ENCODE measurements at regions not wholly inside any gene's neighbourhood (a gene's known extent, or its start where the extent isn't known, plus 50 kb on each side); places are given as distances from the start of the nearest gene placed in this dataset.

DNA sequence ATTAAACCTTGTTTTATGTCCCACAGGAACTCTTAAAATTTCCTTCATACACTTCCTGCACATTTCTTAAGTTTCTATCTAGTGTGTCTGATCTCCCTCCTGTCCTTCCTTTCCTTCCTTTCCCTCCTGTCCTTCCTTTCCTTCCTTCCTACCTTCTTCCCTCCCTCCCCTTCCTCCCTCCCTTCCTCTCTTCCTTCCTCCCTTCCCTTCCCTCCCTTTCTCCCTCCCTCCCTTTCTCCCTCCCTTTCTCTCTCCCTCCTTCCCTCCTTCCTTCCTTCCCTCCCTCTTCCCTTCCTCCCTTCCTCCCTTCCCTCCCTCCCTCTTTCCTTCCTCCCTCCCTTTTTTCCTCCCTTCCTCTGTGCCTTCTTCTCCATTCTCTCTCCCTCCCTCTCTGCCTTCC is 414.9 kb downstream of the ENC1 start:
- Histone ChIP-seq H3K4me3 (ENCODE audit: low read depth, low read length) (no peak overlapping the region), H3K27me3 (ENCODE audit: control insufficient read depth, insufficient read depth, low read length) (no peaks in the 10 kb centered on the region), H3K36me3 (ENCODE audit: control insufficient read depth, insufficient read depth, low read length) (no peaks in the 10 kb centered on the region)
- DNase-seq (ENCODE audit: low read depth): no peak
- TF ChIP-seq, protein P1, sequence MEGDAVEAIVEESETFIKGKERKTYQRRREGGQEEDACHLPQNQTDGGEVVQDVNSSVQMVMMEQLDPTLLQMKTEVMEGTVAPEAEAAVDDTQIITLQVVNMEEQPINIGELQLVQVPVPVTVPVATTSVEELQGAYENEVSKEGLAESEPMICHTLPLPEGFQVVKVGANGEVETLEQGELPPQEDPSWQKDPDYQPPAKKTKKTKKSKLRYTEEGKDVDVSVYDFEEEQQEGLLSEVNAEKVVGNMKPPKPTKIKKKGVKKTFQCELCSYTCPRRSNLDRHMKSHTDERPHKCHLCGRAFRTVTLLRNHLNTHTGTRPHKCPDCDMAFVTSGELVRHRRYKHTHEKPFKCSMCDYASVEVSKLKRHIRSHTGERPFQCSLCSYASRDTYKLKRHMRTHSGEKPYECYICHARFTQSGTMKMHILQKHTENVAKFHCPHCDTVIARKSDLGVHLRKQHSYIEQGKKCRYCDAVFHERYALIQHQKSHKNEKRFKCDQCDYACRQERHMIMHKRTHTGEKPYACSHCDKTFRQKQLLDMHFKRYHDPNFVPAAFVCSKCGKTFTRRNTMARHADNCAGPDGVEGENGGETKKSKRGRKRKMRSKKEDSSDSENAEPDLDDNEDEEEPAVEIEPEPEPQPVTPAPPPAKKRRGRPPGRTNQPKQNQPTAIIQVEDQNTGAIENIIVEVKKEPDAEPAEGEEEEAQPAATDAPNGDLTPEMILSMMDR (IDR thresholded peaks at IDR 0.05; ENCODE audit: insufficient read depth, low read length, poor library complexity, severe bottlenecking): no peak

DNA sequence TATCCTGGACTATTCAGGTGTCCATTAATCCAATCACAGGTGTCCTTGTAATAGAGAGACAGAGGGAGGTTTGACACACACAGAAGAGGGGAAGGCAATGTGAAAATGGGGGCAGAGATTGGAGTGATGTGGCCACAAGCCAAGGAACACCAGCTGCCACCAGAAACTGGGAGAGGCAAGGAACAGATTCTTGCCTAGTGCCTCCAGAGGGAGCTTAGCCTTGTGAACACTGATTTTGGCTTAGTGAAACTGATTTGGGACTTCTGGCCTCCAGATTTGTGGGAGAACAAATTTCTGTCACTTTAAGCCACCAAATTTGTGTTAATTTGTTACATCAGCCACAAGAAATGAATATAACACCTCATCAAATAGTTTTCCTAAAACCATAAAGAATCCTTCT is 416.2 kb downstream of the ENC1 start:
- TF ChIP-seq, protein P1 (IDR thresholded peaks at IDR 0.05; ENCODE audit: insufficient read depth, low read length, poor library complexity, severe bottlenecking): no peak
- Histone ChIP-seq H3K36me3 (ENCODE audit: control insufficient read depth, insufficient read depth, low read length) (no peaks in the 10 kb centered on the region), H3K4me3 (ENCODE audit: low read depth, low read length) (no peak overlapping the region), H3K27me3 (ENCODE audit: control insufficient read depth, insufficient read depth, low read length) (no peaks in the 10 kb centered on the region)
- DNase-seq (ENCODE audit: low read depth): no peak

DNA sequence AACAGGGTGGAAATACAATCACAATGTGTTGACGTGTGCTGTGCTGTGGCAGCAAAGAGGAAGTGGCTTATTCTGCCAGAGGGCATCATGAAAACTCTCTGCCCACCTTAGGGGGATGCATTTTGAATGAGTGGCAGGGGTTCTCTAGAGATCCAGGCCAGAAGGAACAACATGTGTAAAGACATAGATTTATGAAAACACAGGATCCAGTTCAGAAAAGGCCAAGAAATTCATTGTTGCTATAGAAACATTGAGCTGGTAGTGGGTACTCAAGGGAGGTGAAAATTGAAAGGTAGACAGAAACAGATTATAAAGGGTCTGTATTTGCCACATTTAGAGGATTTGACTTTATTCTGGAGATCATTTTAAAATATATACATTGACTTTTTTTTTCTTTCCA is 417.7 kb downstream of the ENC1 start:
- Histone ChIP-seq H3K36me3 (ENCODE audit: control insufficient read depth, insufficient read depth, low read length) (no peaks in the 10 kb centered on the region), H3K4me3 (ENCODE audit: low read depth, low read length) (no peak overlapping the region), H3K27me3 (ENCODE audit: control insufficient read depth, insufficient read depth, low read length) (no peaks in the 10 kb centered on the region)
- no peak for DNase-seq (ENCODE audit: low read depth)
- TF ChIP-seq, protein P1 (IDR thresholded peaks at IDR 0.05; ENCODE audit: insufficient read depth, low read length, poor library complexity, severe bottlenecking): no peak

DNA sequence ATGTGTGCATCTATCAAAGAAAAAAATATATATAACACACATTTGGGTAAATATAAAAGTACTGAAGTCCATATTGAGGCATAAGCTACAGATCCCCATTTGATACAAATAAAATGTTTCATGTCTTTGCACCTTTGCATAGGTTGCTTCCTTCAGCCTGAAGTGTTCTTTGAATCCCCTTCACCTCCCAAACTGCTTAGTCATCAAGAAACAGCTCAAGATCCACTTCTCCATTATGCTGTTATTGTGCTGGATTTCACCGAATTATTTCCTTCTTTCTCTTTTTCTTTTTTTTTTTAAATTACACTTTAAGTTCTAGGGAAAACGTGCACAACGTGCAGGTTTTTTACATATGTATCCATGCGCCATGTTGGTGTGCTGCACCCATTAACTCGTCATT is 419.1 kb downstream of the ENC1 start:
- DNase-seq (ENCODE audit: low read depth): no peak
- Histone ChIP-seq H3K4me3 (ENCODE audit: low read depth, low read length) (no peak overlapping the region), H3K36me3 (ENCODE audit: control insufficient read depth, insufficient read depth, low read length) (no peaks in the 10 kb centered on the region), H3K27me3 (ENCODE audit: control insufficient read depth, insufficient read depth, low read length) (no peaks in the 10 kb centered on the region)
- TF ChIP-seq, protein P1 (IDR thresholded peaks at IDR 0.05; ENCODE audit: insufficient read depth, low read length, poor library complexity, severe bottlenecking): no peak

DNA sequence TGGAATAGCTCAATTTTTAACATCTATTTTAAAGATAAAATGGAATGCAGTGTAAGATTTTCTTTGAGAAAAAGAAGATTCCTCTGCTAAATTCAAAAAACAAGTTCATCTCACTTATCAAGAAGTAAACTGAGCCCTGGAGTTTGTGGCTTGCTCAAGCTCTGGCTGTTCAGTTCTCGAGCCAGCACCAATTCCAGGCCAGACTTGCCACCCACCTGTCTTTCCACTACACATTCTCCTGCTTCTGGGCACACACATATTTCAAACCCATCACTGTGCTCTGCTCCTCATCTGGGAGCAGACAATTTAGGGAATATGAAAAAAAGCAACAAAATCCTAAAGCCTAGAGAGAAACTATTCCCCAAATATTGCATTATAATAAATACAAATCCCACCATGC is 424.5 kb downstream of the ENC1 start:
- H3K4me3 ChIP-seq (ENCODE audit: low read depth, low read length): no peak overlapping the region
- H3K36me3 ChIP-seq (ENCODE audit: control insufficient read depth, insufficient read depth, low read length): no peaks in the 10 kb centered on the region
- TF ChIP-seq, protein P1 (IDR thresholded peaks at IDR 0.05; ENCODE audit: insufficient read depth, low read length, poor library complexity, severe bottlenecking): no peak
- H3K27me3 ChIP-seq (ENCODE audit: control insufficient read depth, insufficient read depth, low read length): no peaks in the 10 kb centered on the region
- no peak for DNase-seq (ENCODE audit: low read depth)

DNA sequence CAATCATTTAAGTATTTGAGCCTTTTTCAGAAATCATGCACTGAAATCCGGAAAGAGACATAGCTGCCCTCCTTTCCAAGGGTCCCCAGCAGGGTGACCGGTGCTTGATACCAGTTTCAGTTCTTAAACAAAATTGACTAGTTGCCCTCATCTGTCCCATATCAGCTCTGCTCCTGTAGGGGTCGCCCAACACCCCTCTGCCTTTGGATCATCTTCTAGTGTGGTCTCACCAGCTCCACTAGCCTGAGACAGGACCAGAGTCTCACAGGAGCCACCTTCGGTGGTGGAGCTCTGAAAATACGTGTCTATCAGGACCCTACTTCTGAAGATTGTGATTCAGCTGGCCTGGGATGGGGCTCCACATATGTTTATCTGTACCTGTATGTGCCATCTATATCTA is 428.2 kb downstream of the ENC1 start:
- DNase-seq (ENCODE audit: low read depth): no peak
- H3K27me3 ChIP-seq (ENCODE audit: control insufficient read depth, insufficient read depth, low read length): no peaks in the 10 kb centered on the region
- TF ChIP-seq, protein P1 (IDR thresholded peaks at IDR 0.05; ENCODE audit: insufficient read depth, low read length, poor library complexity, severe bottlenecking): no peak

More for the DNA sequence above, 428.2 kb downstream of the ENC1 start:
- H3K4me3 ChIP-seq (ENCODE audit: low read depth, low read length): no peak overlapping the region
- H3K36me3 ChIP-seq (ENCODE audit: control insufficient read depth, insufficient read depth, low read length): no peaks in the 10 kb centered on the region
